ENCODE measurements at regions not wholly inside any gene's neighbourhood (a gene's known extent, or its start where the extent isn't known, plus 50 kb on each side); places are given as distances from the start of the nearest gene placed in this dataset.
A peak's percentile ranks its signal among the peaks of the same experiment; 100 is the strongest.

DNA sequence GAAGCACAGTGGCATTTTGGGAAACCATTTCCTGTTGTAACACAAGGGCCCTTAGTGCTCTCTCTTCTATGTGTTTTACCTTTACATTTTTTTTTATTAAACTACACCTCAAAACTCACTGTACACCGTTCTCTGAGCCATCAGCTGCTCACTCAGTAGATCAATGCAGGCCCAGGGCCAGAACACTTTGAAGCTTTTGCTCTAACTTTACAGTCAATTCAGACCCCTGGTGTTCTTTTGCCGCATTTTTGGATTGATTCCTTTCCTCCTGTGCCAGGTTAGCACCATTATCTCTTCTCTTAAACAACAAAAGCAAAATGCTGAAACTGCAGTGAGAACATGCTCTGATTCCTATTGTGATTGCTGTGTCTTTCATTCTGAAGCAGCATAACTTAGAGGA lies 269.8 kb upstream of the RGMB start:
- intact Hi-C loops (cut with DNase I), result no loop called here
- Histone ChIP-seq H3K27me3 (no peaks in the 10 kb centered on the region), H3K9me3 (peaks cover 0 to 4% (median 0%) of the 10 kb centered on the region in 11 donors), H3K27ac (no peak overlapping the region), H3K4me3 (no peak overlapping the region), H3K36me3 (no peaks in the 10 kb centered on the region), H3K4me1 (no peaks in the 10 kb centered on the region)
- DNase-seq, result no peak
- TF ChIP-seq, protein P1, sequence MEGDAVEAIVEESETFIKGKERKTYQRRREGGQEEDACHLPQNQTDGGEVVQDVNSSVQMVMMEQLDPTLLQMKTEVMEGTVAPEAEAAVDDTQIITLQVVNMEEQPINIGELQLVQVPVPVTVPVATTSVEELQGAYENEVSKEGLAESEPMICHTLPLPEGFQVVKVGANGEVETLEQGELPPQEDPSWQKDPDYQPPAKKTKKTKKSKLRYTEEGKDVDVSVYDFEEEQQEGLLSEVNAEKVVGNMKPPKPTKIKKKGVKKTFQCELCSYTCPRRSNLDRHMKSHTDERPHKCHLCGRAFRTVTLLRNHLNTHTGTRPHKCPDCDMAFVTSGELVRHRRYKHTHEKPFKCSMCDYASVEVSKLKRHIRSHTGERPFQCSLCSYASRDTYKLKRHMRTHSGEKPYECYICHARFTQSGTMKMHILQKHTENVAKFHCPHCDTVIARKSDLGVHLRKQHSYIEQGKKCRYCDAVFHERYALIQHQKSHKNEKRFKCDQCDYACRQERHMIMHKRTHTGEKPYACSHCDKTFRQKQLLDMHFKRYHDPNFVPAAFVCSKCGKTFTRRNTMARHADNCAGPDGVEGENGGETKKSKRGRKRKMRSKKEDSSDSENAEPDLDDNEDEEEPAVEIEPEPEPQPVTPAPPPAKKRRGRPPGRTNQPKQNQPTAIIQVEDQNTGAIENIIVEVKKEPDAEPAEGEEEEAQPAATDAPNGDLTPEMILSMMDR (IDR thresholded peaks at IDR 0.05), result no peak
- no peak for ATAC-seq
- 48 to 61% methylated on average over 2 of the region's 2 CpGs for WGBS, 2 donors

DNA sequence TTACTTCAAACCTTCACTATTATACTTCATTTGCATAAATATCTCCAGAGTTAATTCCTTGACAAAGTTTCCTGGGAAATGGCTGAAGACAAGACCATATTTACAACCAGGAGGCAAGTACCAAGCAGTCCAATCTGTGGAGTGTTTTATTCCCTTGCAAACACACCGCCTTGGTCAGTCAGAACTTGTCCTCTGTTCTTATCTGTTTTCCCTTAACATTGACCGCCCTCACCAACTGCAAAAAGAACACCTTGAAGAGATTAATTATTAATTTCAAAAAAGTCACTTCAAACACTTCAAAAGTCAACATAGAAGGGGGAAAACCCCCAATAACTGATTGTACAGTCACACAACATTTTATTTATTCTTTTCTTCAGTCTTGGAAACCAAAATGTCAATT lies 269.0 kb upstream of the RGMB start:
- H3K36me3 ChIP-seq, result no peaks in the 10 kb centered on the region
- no peak overlapping the region for H3K27ac ChIP-seq
- H3K4me3 ChIP-seq, result no peak overlapping the region
- WGBS, 2 donors, result 84 to 92% methylated on average over 2 of the region's 2 CpGs
- intact Hi-C loops (cut with DNase I), result no loop called here
- no peaks in the 10 kb centered on the region for H3K27me3 ChIP-seq
- TF ChIP-seq, protein P1 (IDR thresholded peaks at IDR 0.05), result no peak
- H3K9me3 ChIP-seq, result peaks cover 0 to 4% (median 0%) of the 10 kb centered on the region in 11 donors
- ATAC-seq (no peak), DNase-seq (no peak)
- H3K4me1 ChIP-seq, result no peaks in the 10 kb centered on the region

GRCh38 chr5:98510143-98510985 lies 263.1 kb upstream of the RGMB start:
- ATAC-seq, result peak in 2 of 8 donors; percentile 29 to 33
- WGBS, 2 donors, result 28 to 30% methylated on average over 10 of the region's 10 CpGs

GRCh38 chr5:98513380-98513779 lies 260.1 kb upstream of the RGMB start:
- DNase-seq (no peak), ATAC-seq (no peak)
- intact Hi-C loops (cut with DNase I), result no loop called here
- WGBS, 2 donors, result 41 to 44% methylated on average over 4 of the region's 4 CpGs
- H3K4me1 ChIP-seq, result no peaks in the 10 kb centered on the region
- no peak overlapping the region for H3K4me3 ChIP-seq
- TF ChIP-seq, protein P1 (IDR thresholded peaks at IDR 0.05), result no peak
- peaks cover 0 to 3% (median 0%) of the 10 kb centered on the region in 11 donors for H3K9me3 ChIP-seq
- no peaks in the 10 kb centered on the region for H3K36me3 ChIP-seq
- no peaks in the 10 kb centered on the region for H3K27me3 ChIP-seq
- H3K27ac ChIP-seq, result no peak overlapping the region

More at GRCh38 chr5:98510143-98510985, 263.1 kb upstream of the RGMB start:
- Histone ChIP-seq H3K27ac (no peak overlapping the region), H3K36me3 (no peaks in the 10 kb centered on the region), H3K27me3 (no peaks in the 10 kb centered on the region), H3K4me1 (no peaks in the 10 kb centered on the region), H3K9me3 (peaks cover 0 to 4% (median 0%) of the 10 kb centered on the region in 11 donors), H3K4me3 (no peak overlapping the region)
- TF ChIP-seq, protein P1 (IDR thresholded peaks at IDR 0.05), result no peak
- intact Hi-C loops (cut with DNase I), result no loop called here
- DNase-seq, result no peak
